ENCODE measurements at regions not wholly inside any gene's neighbourhood (a gene's known extent, or its start where the extent isn't known, plus 50 kb on each side); places are given as distances from the start of the nearest gene placed in this dataset.

- TF ChIP-seq CTCF (conservative IDR thresholded peaks at IDR 0.05; ENCODE audit: low read length), result no peak
- no peak for TF ChIP-seq EZH2phosphoT487 (IDR thresholded peaks at IDR 0.05; ENCODE audit: borderline replicate concordance)
These were observed 398.3 kb downstream of the IRX2 start for GRCh38 chr5:2353211-2353610.

Measured in Loucy (cell line).